NT2/D1 (cell line): ENCODE measurements at regions not wholly inside any gene's neighbourhood (a gene's known extent, or its start where the extent isn't known, plus 50 kb on each side); places are given as distances from the start of the nearest gene placed in this dataset.

ENCODE experiments used
- SUZ12 ChIP-seq: IDR thresholded peaks from 2 replicates; pipeline ENCODE4 v1.6.1; 2011; ENCODE audit not compliant: insufficient read length, insufficient read depth; ENCODE audit errors: extremely low read depth
- YY1 ChIP-seq: IDR thresholded peaks from 2 replicates; pipeline ENCODE4 v1.6.1; 2011; ENCODE audit not compliant: insufficient read length, insufficient read depth
- ZNF274 ChIP-seq: IDR thresholded peaks from 2 replicates; pipeline ENCODE4 v1.6.1; 2011; ENCODE audit warnings: mild to moderate bottlenecking, low read depth, low read length

DNA sequence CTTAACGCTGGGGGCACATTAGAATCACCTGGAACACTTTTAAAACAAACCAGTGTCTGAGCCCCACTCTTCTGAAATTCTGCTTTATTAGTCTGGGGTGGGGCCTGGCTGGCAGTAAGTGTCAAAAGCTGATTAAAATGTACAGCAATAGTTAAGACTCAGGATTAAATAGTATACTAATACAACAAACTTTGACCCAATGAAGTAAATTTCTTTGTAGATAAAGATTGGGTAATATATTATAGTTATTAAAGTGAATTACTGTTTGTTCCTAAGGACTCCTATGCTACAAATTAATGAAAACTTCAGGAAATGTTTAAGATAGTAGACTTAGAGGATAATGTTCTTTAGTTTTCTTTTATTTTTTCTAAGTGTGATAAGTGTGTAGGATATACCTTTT, 160.9 kb downstream of the FAM124B start:
- no peak for TF ChIP-seq SUZ12
- TF ChIP-seq YY1: no peak
- TF ChIP-seq ZNF274: no peak
